Cardiac muscle cell (in vitro differentiated cells and primary cell): ENCODE measurements at regions not wholly inside any gene's neighbourhood (a gene's known extent, or its start where the extent isn't known, plus 50 kb on each side); places are given as distances from the start of the nearest gene placed in this dataset.

Experiments used
- DNase-seq, 2 donors: peaks; one replicate each; pipeline versions ENCODE4 v3.0.0 to v3.0.0-alpha.2; 2010 to 2017; ENCODE audit warnings: low read depth in 1 of 2, low spot score in 1 of 2
- H3K27ac ChIP-seq: fragments of 200-600 bp; sonication (generic); 2 replicates; pipeline ENCODE4 v1.5.1; 2016
- H3K27me3 ChIP-seq: fragments of 200-600 bp; sonication (generic); 2 replicates; pipeline ENCODE4 v1.6.0; 2016; ENCODE audit warnings: control low read depth
- H3K36me3 ChIP-seq: fragments of 200-600 bp; sonication (generic); 2 replicates; pipeline ENCODE4 v1.5.1; 2016; ENCODE audit warnings: control low read depth
- H3K4me1 ChIP-seq: fragments of 200-600 bp; sonication (generic); 2 replicates; pipeline ENCODE4 v1.8.1; 2017; ENCODE audit warnings: low read depth, mild to moderate bottlenecking, mixed run types
- H3K4me3 ChIP-seq: fragments of 200-600 bp; sonication (generic); 2 replicates; pipeline ENCODE4 v1.5.1; 2016; ENCODE audit warnings: mild to moderate bottlenecking
- H3K9me3 ChIP-seq: fragments of 200-600 bp; sonication (generic); 2 replicates; pipeline ENCODE4 v1.5.1; 2017; ENCODE audit warnings: low read depth, mild to moderate bottlenecking, control low read depth
- CTCF ChIP-seq: IDR thresholded peaks from 2 replicates; pipeline ENCODE4 v1.5.1; 2012; ENCODE audit warnings: low read depth, mild to moderate bottlenecking, low read length

- Histone ChIP-seq H3K9me3 (no peaks in the 10 kb centered on the region), H3K27me3 (no peaks in the 10 kb centered on the region), H3K4me1 (no peaks in the 10 kb centered on the region), H3K36me3 (no peaks in the 10 kb centered on the region), H3K27ac (no peak overlapping the region), H3K4me3 (no peak overlapping the region)
- TF ChIP-seq CTCF = no peak
- no peak for DNase-seq
Observed at GRCh38 chr6:48315915-48316314, 204.9 kb upstream of the PTCHD4 start.

GRCh38 chr6:48315051-48315719 lies 204.2 kb upstream of the PTCHD4 start:
- H3K27me3 ChIP-seq = no peaks in the 10 kb centered on the region
- no peaks in the 10 kb centered on the region for H3K4me1 ChIP-seq
- no peak for DNase-seq
- no peaks in the 10 kb centered on the region for H3K36me3 ChIP-seq
- H3K27ac ChIP-seq = no peak overlapping the region
- no peak for TF ChIP-seq CTCF
- H3K9me3 ChIP-seq = no peaks in the 10 kb centered on the region
- no peak overlapping the region for H3K4me3 ChIP-seq

GRCh38 chr6:48311301-48311700 lies 200.3 kb upstream of the PTCHD4 start:
- Histone ChIP-seq H3K9me3 (no peaks in the 10 kb centered on the region), H3K27me3 (no peaks in the 10 kb centered on the region), H3K27ac (no peak overlapping the region), H3K4me3 (no peak overlapping the region), H3K36me3 (no peaks in the 10 kb centered on the region), H3K4me1 (no peaks in the 10 kb centered on the region)
- no peak for DNase-seq
- TF ChIP-seq CTCF = no peak

- no peak overlapping the region for H3K27ac ChIP-seq
- TF ChIP-seq CTCF = no peak
- no peak for DNase-seq
Observed at GRCh38 chr6:48307573-48307972, 196.6 kb upstream of the PTCHD4 start.

GRCh38 chr6:48290595-48290994 lies 179.6 kb upstream of the PTCHD4 start:
- Histone ChIP-seq H3K9me3 (no peaks in the 10 kb centered on the region), H3K4me1 (no peaks in the 10 kb centered on the region), H3K4me3 (no peak overlapping the region), H3K27me3 (no peaks in the 10 kb centered on the region), H3K36me3 (no peaks in the 10 kb centered on the region), H3K27ac (no peak overlapping the region)
- no peak for TF ChIP-seq CTCF
- no peak for DNase-seq

More at GRCh38 chr6:48307573-48307972, 196.6 kb upstream of the PTCHD4 start:
- Histone ChIP-seq H3K4me1 (no peaks in the 10 kb centered on the region), H3K36me3 (no peaks in the 10 kb centered on the region), H3K27me3 (no peaks in the 10 kb centered on the region), H3K9me3 (no peaks in the 10 kb centered on the region), H3K4me3 (no peak overlapping the region)
